T-helper 2 cell (primary cell): ENCODE measurements at regions not wholly inside any gene's neighbourhood (a gene's known extent, or its start where the extent isn't known, plus 50 kb on each side); places are given as distances from the start of the nearest gene placed in this dataset.

Source experiments
- DNase-seq, 5 experiments: peaks; one replicate each; pipeline versions ENCODE4 v3.0.0 to v3.0.0-alpha.2; 2012 to 2022

DNA sequence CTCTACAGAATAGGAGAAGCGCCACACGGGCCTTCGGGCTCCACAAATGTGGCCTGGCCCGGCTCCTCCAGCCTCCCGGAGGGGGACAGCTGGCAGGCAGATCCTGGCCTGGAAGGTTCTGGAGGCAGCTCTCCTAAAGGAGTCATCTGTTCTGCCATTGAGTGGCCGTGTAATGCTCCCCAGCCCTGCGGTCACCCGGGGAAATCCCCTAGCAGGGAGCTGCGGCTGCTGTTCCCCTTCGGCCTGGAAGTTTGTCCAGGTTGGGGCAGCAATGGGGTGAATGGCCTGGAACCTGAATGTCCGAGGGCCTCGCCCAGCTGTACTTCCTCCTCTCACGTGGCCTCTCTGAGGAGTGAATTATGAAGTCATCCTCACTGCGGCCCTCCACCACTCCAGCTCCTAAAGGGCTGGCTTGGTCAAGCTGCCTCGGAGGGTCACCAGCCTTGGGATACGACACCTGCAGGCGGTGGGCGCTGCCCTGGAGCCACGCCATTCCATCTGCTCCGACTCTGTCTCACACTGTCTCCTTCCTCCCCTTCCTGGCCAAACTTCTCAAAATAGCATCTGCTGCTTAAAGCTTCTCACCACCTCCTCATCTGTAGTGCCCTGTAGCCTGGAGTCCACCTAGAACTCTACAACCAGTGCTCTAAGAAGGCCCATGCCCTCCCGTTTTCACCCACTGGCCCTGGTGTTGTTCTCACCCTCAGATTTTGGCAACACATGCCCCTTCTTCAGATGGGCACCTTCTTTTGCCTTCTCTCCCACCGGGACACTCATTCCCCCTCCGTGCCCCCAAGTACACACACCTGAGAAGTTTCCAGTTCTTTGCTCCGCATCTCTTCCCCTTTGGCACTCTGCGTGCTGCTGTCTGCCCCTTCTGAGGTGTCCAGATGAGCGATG, 54.4 kb upstream of the TMPRSS2 start:
- DNase-seq, result no peak

DNA sequence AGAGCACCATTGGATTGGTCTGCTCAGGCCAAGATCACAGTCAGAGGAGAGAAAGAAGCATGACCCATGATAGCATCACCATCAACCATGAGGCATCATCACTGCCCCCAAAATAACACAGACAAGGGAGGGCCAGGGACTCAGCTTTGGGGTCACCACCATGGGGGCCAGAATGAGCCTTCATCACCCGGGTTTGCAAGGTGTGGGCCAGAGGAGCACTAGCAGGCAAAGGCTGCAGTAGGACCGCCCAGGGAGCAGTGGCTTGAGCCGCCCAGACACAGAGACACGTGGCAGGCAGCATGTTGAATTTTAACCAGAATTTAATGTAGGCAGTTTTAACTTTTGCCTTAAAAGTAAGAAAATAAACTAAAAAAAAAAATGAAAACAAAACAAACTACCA, 53.7 kb upstream of the TMPRSS2 start:
- DNase-seq, result no peak

DNA sequence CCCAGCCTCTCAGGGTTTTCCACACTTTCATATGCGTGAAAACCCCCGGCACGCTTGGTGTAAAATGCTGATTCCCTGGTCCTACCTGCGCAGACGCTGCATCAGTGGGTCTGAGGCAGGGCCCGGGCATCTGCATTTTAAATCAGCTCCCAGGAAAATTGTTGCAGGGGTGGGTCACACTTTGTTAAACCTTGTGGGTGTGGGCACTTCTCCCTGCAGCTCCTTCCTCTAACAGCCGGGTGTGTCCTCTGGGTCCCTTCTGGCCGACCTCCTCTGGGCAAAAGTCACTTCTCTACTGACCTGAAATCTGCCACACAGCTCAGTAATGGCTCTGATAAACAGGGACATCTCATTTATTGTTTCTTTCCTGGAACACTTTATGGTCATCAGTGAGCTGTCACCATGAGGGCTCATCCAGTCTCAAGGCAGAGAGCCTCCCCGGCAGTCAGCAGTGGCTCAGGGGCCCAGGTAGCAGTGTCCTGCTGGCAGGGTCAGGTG, 52.8 kb upstream of the TMPRSS2 start:
- no peak for DNase-seq

DNA sequence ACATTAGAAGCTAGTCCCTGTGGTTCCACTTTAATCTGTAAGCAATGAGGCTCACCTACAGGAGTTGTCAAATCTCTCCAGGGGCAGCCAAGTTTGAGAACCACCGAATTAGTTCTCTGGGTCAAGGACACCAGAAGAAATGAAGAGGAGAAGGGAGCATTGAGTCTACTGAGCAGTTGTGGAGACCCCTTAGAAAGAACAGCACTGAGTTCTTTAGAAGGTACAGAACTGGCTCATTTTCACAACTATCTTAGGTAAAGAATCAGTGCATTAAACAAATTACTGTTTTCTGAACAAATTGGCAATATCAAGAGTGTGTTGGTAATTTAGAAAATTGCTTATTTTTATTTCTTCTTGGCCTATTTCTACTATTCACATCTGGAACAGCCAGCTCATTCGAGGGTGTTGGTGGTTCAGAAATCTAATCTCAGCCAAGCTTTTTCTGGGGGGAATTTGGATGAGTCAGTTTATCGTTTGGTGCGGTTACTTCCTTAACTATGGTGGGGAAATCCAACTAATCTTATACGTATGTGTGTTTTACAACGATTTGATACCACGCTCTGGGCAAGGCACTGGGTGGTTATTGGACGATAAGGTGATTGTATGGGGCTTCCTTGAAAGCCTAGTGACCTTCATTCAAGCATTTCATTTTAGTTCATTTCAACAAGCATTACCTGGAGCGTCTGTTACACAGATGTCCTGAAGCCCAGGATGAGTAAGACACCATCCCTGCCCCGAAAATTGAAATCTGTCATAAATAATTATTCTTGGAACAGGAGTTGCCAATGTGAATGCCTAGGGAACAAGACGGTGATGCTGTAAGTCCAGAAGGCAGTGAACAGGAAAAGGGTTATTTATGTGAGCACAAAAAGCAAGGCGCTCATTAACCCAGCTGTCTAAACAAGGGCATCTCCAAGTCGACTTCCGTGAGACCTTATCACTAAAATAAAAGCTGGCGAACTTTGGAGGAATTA, 52.0 kb upstream of the TMPRSS2 start:
- peak in 1 of 5 experiments; percentile 62 for DNase-seq

DNA sequence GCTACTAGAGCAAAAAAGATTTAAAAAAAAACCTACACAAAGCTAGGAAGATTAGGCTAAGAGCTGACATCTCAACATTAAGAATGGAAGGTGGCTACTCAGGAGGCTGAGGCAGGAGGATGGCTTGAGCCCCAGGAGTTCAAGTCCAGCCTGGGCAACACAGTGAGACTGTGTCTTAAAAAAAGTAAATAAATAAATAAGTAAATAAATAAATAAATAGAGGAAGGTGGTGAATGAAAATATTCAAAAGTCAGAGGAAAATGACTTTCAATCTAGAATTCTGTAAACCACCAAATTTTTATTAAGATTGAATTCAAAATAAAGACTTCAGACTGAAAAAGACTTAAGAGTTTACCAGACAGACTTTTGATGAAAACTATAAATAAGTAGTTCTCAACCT, 50.9 kb upstream of the TMPRSS2 start:
- DNase-seq, result no peak

DNA sequence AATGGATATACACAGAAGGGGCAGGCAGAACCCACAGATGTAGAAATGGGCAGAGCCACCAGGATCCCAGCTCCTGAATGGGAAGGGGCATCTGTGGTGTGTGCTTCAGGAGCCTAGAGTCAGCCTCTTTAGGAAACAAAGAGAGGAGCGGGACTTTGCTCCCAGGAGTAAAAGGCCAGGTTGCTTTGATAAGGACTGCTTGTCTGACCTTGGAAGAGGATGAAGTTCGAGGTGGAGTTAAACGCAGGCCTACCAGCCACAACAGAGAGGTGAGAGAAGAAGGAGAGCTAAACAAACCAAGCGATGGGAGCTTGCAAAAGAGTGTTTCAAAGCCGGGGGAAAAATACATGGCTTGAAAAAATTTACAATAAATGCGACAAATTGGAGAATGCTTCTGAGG, 49.9 kb upstream of the TMPRSS2 start:
- no peak for DNase-seq
